Fibroblast of lung (primary cell): ENCODE measurements at regions not wholly inside any gene's neighbourhood (a gene's known extent, or its start where the extent isn't known, plus 50 kb on each side); places are given as distances from the start of the nearest gene placed in this dataset.

Experiments used
- DNase-seq, 2 donors: peaks; one replicate each; pipeline versions ENCODE4 v3.0.0 to v3.0.0-alpha.2; 2010; ENCODE audit warnings: low read depth in 2 of 2
- H2AFZ ChIP-seq: 2 replicates; pipeline ENCODE4 v1.5.1; 2012; ENCODE audit warnings: low read length, control low read depth, inconsistent platforms
- H3K27ac ChIP-seq: 2 replicates; pipeline ENCODE4 v1.5.1; 2011; ENCODE audit warnings: low read length, control low read depth; ENCODE audit not compliant: insufficient read depth
- H3K27me3 ChIP-seq: 2 replicates; pipeline ENCODE4 v1.5.1; 2011; ENCODE audit warnings: mild to moderate bottlenecking, low read length; ENCODE audit not compliant: control insufficient read depth, insufficient read depth
- H3K36me3 ChIP-seq: 2 replicates; pipeline ENCODE4 v1.5.1; 2011; ENCODE audit warnings: low read length; ENCODE audit not compliant: control insufficient read depth, insufficient read depth
- H3K4me1 ChIP-seq: 2 replicates; pipeline ENCODE4 v1.5.1; 2011; ENCODE audit warnings: low read length; ENCODE audit not compliant: control insufficient read depth, insufficient read depth; ENCODE audit errors: extremely low read depth
- H3K4me2 ChIP-seq: 2 replicates; pipeline ENCODE4 v1.5.1; 2011; ENCODE audit warnings: low read length, control low read depth; ENCODE audit not compliant: insufficient read depth; ENCODE audit errors: extremely low read depth
- H3K4me3 ChIP-seq, 4 experiments: fragments of 200-600 bp in 1 of 4; sonication (generic) in 1 of 4; replicated peaks in 1 of 4; 2 replicates each; pipeline ENCODE4 v1.5.1; 2011 to 2016; ENCODE audit warnings: low read length in 4 of 4, low read depth in 3 of 4, mild to moderate bottlenecking in 3 of 4, control low read depth in 2 of 4, inconsistent platforms in 1 of 4, mixed read lengths in 1 of 4; ENCODE audit not compliant: insufficient read depth in 1 of 4; ENCODE audit errors: control extremely low read depth in 1 of 4
- H3K79me2 ChIP-seq: 2 replicates; pipeline ENCODE4 v1.5.1; 2012; ENCODE audit warnings: mild to moderate bottlenecking, low read length, inconsistent platforms; ENCODE audit not compliant: control insufficient read depth, insufficient read depth
- H3K9ac ChIP-seq: 2 replicates; pipeline ENCODE4 v1.5.1; 2011; ENCODE audit warnings: mild to moderate bottlenecking, low read length, control low read depth; ENCODE audit not compliant: insufficient read depth
- H3K9me3 ChIP-seq: 2 replicates; pipeline ENCODE4 v1.5.1; 2012; ENCODE audit warnings: low read depth, low read length; ENCODE audit not compliant: control insufficient read depth, insufficient read depth
- H4K20me1 ChIP-seq: 2 replicates; pipeline ENCODE4 v1.5.1; 2011; ENCODE audit warnings: low read length; ENCODE audit not compliant: control insufficient read depth, insufficient read depth; ENCODE audit errors: extremely low read depth
- CTCF ChIP-seq, 2 donors: IDR thresholded peaks in 1 of 2; conservative IDR thresholded peaks in 1 of 2; 1 replicate in 1 of 2; 2 replicates in 1 of 2; pipeline ENCODE4 v1.5.1; 2011 to 2012; ENCODE audit warnings: low read length in 2 of 2, control low read depth in 1 of 2, inconsistent platforms in 1 of 2, low read depth in 1 of 2, mild to moderate bottlenecking in 1 of 2
- EZH2 ChIP-seq: IDR thresholded peaks from 2 replicates; pipeline ENCODE4 v1.5.1; 2012; ENCODE audit warnings: low read length, control low read depth, mild to moderate bottlenecking; ENCODE audit errors: missing control alignments

DNA sequence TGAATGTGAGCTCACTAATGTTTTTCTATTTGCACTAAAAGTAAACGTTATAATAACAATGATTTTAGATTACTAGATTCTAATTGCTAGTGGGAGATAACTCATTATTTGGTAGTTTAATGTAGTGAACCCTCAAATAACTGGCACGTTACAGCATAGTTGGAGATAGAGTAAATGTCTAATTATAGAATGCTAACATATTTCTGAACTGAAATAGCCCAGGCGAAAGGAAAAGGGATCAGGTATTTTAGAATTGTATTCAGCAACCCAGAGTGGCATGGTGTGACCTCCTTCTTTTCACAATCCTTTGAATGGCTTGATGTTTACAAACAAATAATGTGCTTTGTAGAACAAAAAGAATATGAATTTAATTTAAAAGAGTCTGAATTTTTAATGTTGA lies 1221.2 kb downstream of the CDH8 start:
- H2AFZ ChIP-seq, result no peak overlapping the region
- no peak overlapping the region for H3K27ac ChIP-seq
- no peak for DNase-seq
- no peak for TF ChIP-seq EZH2
- TF ChIP-seq CTCF (conservative IDR thresholded peaks at IDR 0.05 in 1 of 2, IDR thresholded peaks at IDR 0.05 in 1 of 2; ENCODE audit: low read depth in 1 of 2, low read length in 2 of 2), result no peak
- no peak overlapping the region for H3K4me3 ChIP-seq
- no peaks in the 10 kb centered on the region for H3K36me3 ChIP-seq
- no peaks in the 10 kb centered on the region for H4K20me1 ChIP-seq
- H3K27me3 ChIP-seq, result no peaks in the 10 kb centered on the region
- no peaks in the 10 kb centered on the region for H3K9me3 ChIP-seq
- H3K9ac ChIP-seq, result no peak overlapping the region
- H3K4me1 ChIP-seq, result no peaks in the 10 kb centered on the region
- H3K4me2 ChIP-seq, result no peak overlapping the region
- no peaks in the 10 kb centered on the region for H3K79me2 ChIP-seq

GRCh38 chr16:60811657-60812056 lies 1224.6 kb downstream of the CDH8 start:
- Histone ChIP-seq H3K79me2 (no peaks in the 10 kb centered on the region), H3K36me3 (no peaks in the 10 kb centered on the region), H3K4me3 (no peak overlapping the region), H3K27ac (no peak overlapping the region), H3K27me3 (no peaks in the 10 kb centered on the region), H4K20me1 (no peaks in the 10 kb centered on the region), H3K9me3 (no peaks in the 10 kb centered on the region), H3K9ac (no peak overlapping the region), H3K4me1 (no peaks in the 10 kb centered on the region), H3K4me2 (no peak overlapping the region), H2AFZ (no peak overlapping the region)
- TF ChIP-seq EZH2 (no peak), CTCF (conservative IDR thresholded peaks at IDR 0.05 in 1 of 2, IDR thresholded peaks at IDR 0.05 in 1 of 2; ENCODE audit: low read depth in 1 of 2, low read length in 2 of 2) (no peak)
- DNase-seq, result peak in 1 of 2 donors; percentile 16

- Histone ChIP-seq H3K27ac (no peak overlapping the region), H4K20me1 (no peaks in the 10 kb centered on the region), H3K27me3 (no peaks in the 10 kb centered on the region), H3K4me1 (no peaks in the 10 kb centered on the region), H2AFZ (no peak overlapping the region), H3K4me3 (no peak overlapping the region), H3K79me2 (no peaks in the 10 kb centered on the region), H3K4me2 (no peak overlapping the region), H3K9me3 (no peaks in the 10 kb centered on the region), H3K36me3 (no peaks in the 10 kb centered on the region), H3K9ac (no peak overlapping the region)
- no peak for TF ChIP-seq EZH2
- no peak for TF ChIP-seq CTCF (conservative IDR thresholded peaks at IDR 0.05 in 1 of 2, IDR thresholded peaks at IDR 0.05 in 1 of 2; ENCODE audit: low read depth in 1 of 2, low read length in 2 of 2)
- peak in 1 of 2 donors; percentile 43 for DNase-seq
Observed at GRCh38 chr16:60811051-60811608, 1225.1 kb downstream of the CDH8 start.
